Hepatic stellate cell (primary cell): ENCODE measurements at regions not wholly inside any gene's neighbourhood (a gene's known extent, or its start where the extent isn't known, plus 50 kb on each side); places are given as distances from the start of the nearest gene placed in this dataset.

Experiments used
- DNase-seq: peaks from one replicate; pipeline ENCODE4 v3.0.0; 2011; ENCODE audit warnings: low spot score

- DNase-seq: no peak
Measured at GRCh38 chr18:45493830-45494229, 121.4 kb upstream of the SLC14A2 start.

GRCh38 chr18:45494811-45495210 lies 120.5 kb upstream of the SLC14A2 start:
- no peak for DNase-seq

- no peak for DNase-seq
Measured at GRCh38 chr18:45496741-45497140, 118.5 kb upstream of the SLC14A2 start.

GRCh38 chr18:45497595-45498286 lies 117.5 kb upstream of the SLC14A2 start:
- no peak for DNase-seq

- DNase-seq: no peak
Measured at GRCh38 chr18:45498287-45498658, 117.0 kb upstream of the SLC14A2 start.

- no peak for DNase-seq
Measured at GRCh38 chr18:45503990-45504389, 111.3 kb upstream of the SLC14A2 start.

GRCh38 chr18:45505497-45506206 lies 109.6 kb upstream of the SLC14A2 start:
- DNase-seq: no peak

GRCh38 chr18:45506951-45507350 lies 108.3 kb upstream of the SLC14A2 start:
- DNase-seq: no peak

GRCh38 chr18:45509535-45509934 lies 105.7 kb upstream of the SLC14A2 start:
- no peak for DNase-seq

GRCh38 chr18:45510656-45511055 lies 104.6 kb upstream of the SLC14A2 start:
- DNase-seq: no peak

GRCh38 chr18:45512363-45512953 lies 102.8 kb upstream of the SLC14A2 start:
- no peak for DNase-seq

- no peak for DNase-seq
Measured at GRCh38 chr18:45517181-45517741, 98.0 kb upstream of the SLC14A2 start.

- DNase-seq: no peak
Measured at GRCh38 chr18:45518311-45519155, 96.7 kb upstream of the SLC14A2 start.

GRCh38 chr18:45519411-45520280 lies 95.6 kb upstream of the SLC14A2 start:
- DNase-seq: no peak

GRCh38 chr18:45521136-45521535 lies 94.1 kb upstream of the SLC14A2 start:
- no peak for DNase-seq

GRCh38 chr18:45521777-45522176 lies 93.5 kb upstream of the SLC14A2 start:
- DNase-seq: no peak

- no peak for DNase-seq
Measured at GRCh38 chr18:45522371-45522770, 92.9 kb upstream of the SLC14A2 start.

- DNase-seq: no peak
Measured at GRCh38 chr18:45525301-45525700, 90.0 kb upstream of the SLC14A2 start.

GRCh38 chr18:45526114-45526841 lies 89.0 kb upstream of the SLC14A2 start:
- DNase-seq: no peak

- no peak for DNase-seq
Measured at GRCh38 chr18:45527891-45528290, 87.4 kb upstream of the SLC14A2 start.
